WTC11 (cell line): ENCODE measurements at regions not wholly inside any gene's neighbourhood (a gene's known extent, or its start where the extent isn't known, plus 50 kb on each side); places are given as distances from the start of the nearest gene placed in this dataset.

Experiments used
- ATAC-seq: fragments of 200-7000 bp; cut with Tn5 transposase; 2 replicates; pipeline ENCODE4 v1.10.0; 2021; ENCODE audit warnings: mild to moderate bottlenecking, moderate library complexity
- CTCF ChIA-PET: fragments of 300-600 bp; sonication (Branson Sonifier 250); formaldehyde crosslinking; loops from one replicate; lab custom pipeline; 2021; ENCODE audit warnings: antibody characterized with exemption; lab: Charles Lee
- POLR2A ChIA-PET: fragments of 350-600 bp; sonication (Branson Sonifier 250); formaldehyde crosslinking; loops from one replicate; lab custom pipeline; 2021; ENCODE audit warnings: antibody characterized with exemption; lab: Charles Lee
- DNase-seq: peaks from one replicate; pipeline ENCODE4 v3.0.0; 2021; ENCODE audit warnings: low spot score
- H3K27ac Mint-ChIP-seq: 2 replicates; pipeline ENCODE4 v1.8.0; 2021; ENCODE audit warnings: mixed read lengths
- H3K27me3 Mint-ChIP-seq: 2 replicates; pipeline ENCODE4 v1.8.0; 2021; ENCODE audit warnings: low read depth, mild to moderate bottlenecking, moderate library complexity, mixed read lengths
- H3K36me3 Mint-ChIP-seq: 2 replicates; pipeline ENCODE4 v1.8.0; 2021; ENCODE audit warnings: mixed read lengths
- H3K4me1 Mint-ChIP-seq: 2 replicates; pipeline ENCODE4 v1.8.0; 2022; ENCODE audit warnings: mixed read lengths
- H3K4me3 Mint-ChIP-seq: 2 replicates; pipeline ENCODE4 v1.8.0; 2021; ENCODE audit warnings: mild to moderate bottlenecking, moderate library complexity, mixed read lengths
- H3K9me3 Mint-ChIP-seq: 2 replicates; pipeline ENCODE4 v1.8.0; 2021; ENCODE audit warnings: mixed read lengths
- ARID4B ChIP-seq: sonication (generic); formaldehyde crosslinking; IDR thresholded peaks from 2 replicates; pipeline ENCODE4 v1.8.0; 2023; ENCODE audit warnings: missing genetic modification reagents, mild to moderate bottlenecking, borderline replicate concordance
- CTCF ChIP-seq: fragments of 200-600 bp; IDR thresholded peaks from 2 replicates; pipeline ENCODE4 v1.8.0; 2022; ENCODE audit warnings: antibody characterized with exemption
- ESRRA ChIP-seq: sonication (generic); formaldehyde crosslinking; IDR thresholded peaks from 2 replicates; pipeline ENCODE4 v1.8.1; 2022; ENCODE audit warnings: mild to moderate bottlenecking, missing genetic modification reagents, borderline replicate concordance
- GRHL2 ChIP-seq: fragments of 250-450 bp; sonication (Bioruptor Pico); IDR thresholded peaks from 2 replicates; pipeline ENCODE4 v1.8.0; 2022; ENCODE audit warnings: mild to moderate bottlenecking, moderate library complexity; ENCODE audit not compliant: insufficient replicate concordance, severe bottlenecking
- IRF1 ChIP-seq: sonication (generic); formaldehyde crosslinking; IDR thresholded peaks from 2 replicates; pipeline ENCODE4 v1.8.0; 2023; ENCODE audit warnings: missing genetic modification reagents
- JUN ChIP-seq: sonication (generic); formaldehyde crosslinking; IDR thresholded peaks from 2 replicates; pipeline ENCODE4 v1.8.0; 2023; ENCODE audit warnings: mild to moderate bottlenecking, missing genetic modification reagents
- NR1H2 ChIP-seq: sonication (generic); formaldehyde crosslinking; IDR thresholded peaks from 2 replicates; pipeline ENCODE4 v1.9.0; 2021; ENCODE audit warnings: mild to moderate bottlenecking, moderate library complexity, missing genetic modification reagents
- SMAD4 ChIP-seq: sonication (generic); formaldehyde crosslinking; IDR thresholded peaks from 2 replicates; pipeline ENCODE4 v1.8.0; 2022; ENCODE audit warnings: mild to moderate bottlenecking, missing genetic modification reagents
- SP1 ChIP-seq: sonication (generic); formaldehyde crosslinking; conservative IDR thresholded peaks from 2 replicates; pipeline ENCODE4 v1.8.1; 2022; ENCODE audit warnings: missing genetic modification reagents
- ZNF219 ChIP-seq: sonication (generic); formaldehyde crosslinking; IDR thresholded peaks from 2 replicates; pipeline ENCODE4 v1.8.0; 2023; ENCODE audit warnings: missing genetic modification reagents, mild to moderate bottlenecking, borderline replicate concordance
- ZNF317 ChIP-seq: sonication (generic); formaldehyde crosslinking; IDR thresholded peaks from 2 replicates; pipeline ENCODE4 v1.8.1; 2023; ENCODE audit warnings: low read depth, mild to moderate bottlenecking, moderate library complexity, missing genetic modification reagents, borderline replicate concordance
- ZNF423 ChIP-seq: fragments of 250-450 bp; sonication (Bioruptor Pico); IDR thresholded peaks from 2 replicates; pipeline ENCODE4 v2.1.2; 2022; ENCODE audit warnings: mild to moderate bottlenecking, moderate library complexity
- ZNF512 ChIP-seq: sonication (generic); formaldehyde crosslinking; IDR thresholded peaks from 2 replicates; pipeline ENCODE4 v1.8.1; 2022; ENCODE audit warnings: missing genetic modification reagents, borderline replicate concordance
- TF ChIP-seq, protein P1 (sequence below): sonication (generic); formaldehyde crosslinking; IDR thresholded peaks from 2 replicates; pipeline ENCODE4 v1.8.1; 2022; ENCODE audit warnings: low read depth, missing genetic modification reagents, borderline replicate concordance
- TF ChIP-seq, protein P2 (sequence below): sonication (generic); formaldehyde crosslinking; conservative IDR thresholded peaks from 2 replicates; pipeline ENCODE4 v1.8.1; 2023; ENCODE audit warnings: mild to moderate bottlenecking, low read depth, missing genetic modification reagents, moderate library complexity

- Mint-ChIP-seq H3K9me3 (peaks cover 24% of the 10 kb centered on the region), H3K27ac (no peak overlapping the region), H3K4me3 (no peak overlapping the region), H3K36me3 (peaks cover 20% of the 10 kb centered on the region), H3K4me1 (peaks cover 23% of the 10 kb centered on the region), H3K27me3 (no peaks in the 10 kb centered on the region)
- ATAC-seq (no peak), DNase-seq (no peak)
- ChIA-PET CTCF (no interaction called here), POLR2A (no interaction called here)
- TF ChIP-seq IRF1 (CRISPR knock-in tag) (no peak), ARID4B (CRISPR knock-in tag) (no peak), CTCF (no peak), JUN (CRISPR knock-in tag) (no peak), ZNF512 (CRISPR knock-in tag) (no peak)
- TF ChIP-seq, protein P1, sequence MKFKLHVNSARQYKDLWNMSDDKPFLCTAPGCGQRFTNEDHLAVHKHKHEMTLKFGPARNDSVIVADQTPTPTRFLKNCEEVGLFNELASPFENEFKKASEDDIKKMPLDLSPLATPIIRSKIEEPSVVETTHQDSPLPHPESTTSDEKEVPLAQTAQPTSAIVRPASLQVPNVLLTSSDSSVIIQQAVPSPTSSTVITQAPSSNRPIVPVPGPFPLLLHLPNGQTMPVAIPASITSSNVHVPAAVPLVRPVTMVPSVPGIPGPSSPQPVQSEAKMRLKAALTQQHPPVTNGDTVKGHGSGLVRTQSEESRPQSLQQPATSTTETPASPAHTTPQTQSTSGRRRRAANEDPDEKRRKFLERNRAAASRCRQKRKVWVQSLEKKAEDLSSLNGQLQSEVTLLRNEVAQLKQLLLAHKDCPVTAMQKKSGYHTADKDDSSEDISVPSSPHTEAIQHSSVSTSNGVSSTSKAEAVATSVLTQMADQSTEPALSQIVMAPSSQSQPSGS, result no peak
Measured at GRCh38 chr13:31629085-31629780, 110.1 kb upstream of the RXFP2 start.

DNA sequence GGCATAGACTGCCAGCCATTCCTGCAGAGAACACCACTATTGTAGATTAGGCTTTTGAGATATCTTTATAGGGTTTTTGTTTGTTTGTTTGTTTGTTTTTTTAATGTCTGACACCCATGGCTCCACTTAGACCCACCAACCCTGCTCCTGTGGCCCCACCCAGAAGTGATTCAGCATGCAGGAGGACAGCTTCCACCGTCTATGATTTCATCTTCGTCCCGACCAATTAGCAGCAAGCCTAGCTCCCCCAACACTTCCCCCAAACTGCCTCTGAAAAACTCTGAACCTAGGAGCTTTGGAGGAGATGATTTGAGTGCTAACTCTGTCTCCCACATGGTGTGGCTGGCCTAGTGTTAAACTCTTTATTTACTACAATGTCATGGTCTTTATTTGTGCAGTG, 108.3 kb upstream of the RXFP2 start:
- POLR2A ChIA-PET, result interaction anchor here (0.7 kb wide), 1 partner anchor 103 kb away, joined by 4 read pairs; no protein-coding TSS in a partner anchor
- H3K27ac Mint-ChIP-seq, result no peak overlapping the region; the same call in 1 of the 2 replicates
- peak; percentile 89 for ATAC-seq
- peaks cover 39% of the 10 kb centered on the region for H3K9me3 Mint-ChIP-seq
- CTCF ChIA-PET, result interaction anchor here (0.6 to 1.1 kb wide), 2 partner anchors 93 to 323 kb away, joined by 4 read pairs; no protein-coding TSS in a partner anchor
- peaks cover 25% of the 10 kb centered on the region for H3K4me1 Mint-ChIP-seq
- H3K4me3 Mint-ChIP-seq, result no peak overlapping the region
- no peaks in the 10 kb centered on the region for H3K27me3 Mint-ChIP-seq
- no peak for DNase-seq
- peaks cover 32% of the 10 kb centered on the region for H3K36me3 Mint-ChIP-seq
- no peak for TF ChIP-seq ESRRA (CRISPR knock-in tag)
- TF ChIP-seq SP1 (CRISPR knock-in tag), result no peak
- TF ChIP-seq, protein P1, result no peak
- TF ChIP-seq GRHL2 (CRISPR knock-in tag), result no peak
- TF ChIP-seq ZNF423, result no peak
- TF ChIP-seq, protein P2, sequence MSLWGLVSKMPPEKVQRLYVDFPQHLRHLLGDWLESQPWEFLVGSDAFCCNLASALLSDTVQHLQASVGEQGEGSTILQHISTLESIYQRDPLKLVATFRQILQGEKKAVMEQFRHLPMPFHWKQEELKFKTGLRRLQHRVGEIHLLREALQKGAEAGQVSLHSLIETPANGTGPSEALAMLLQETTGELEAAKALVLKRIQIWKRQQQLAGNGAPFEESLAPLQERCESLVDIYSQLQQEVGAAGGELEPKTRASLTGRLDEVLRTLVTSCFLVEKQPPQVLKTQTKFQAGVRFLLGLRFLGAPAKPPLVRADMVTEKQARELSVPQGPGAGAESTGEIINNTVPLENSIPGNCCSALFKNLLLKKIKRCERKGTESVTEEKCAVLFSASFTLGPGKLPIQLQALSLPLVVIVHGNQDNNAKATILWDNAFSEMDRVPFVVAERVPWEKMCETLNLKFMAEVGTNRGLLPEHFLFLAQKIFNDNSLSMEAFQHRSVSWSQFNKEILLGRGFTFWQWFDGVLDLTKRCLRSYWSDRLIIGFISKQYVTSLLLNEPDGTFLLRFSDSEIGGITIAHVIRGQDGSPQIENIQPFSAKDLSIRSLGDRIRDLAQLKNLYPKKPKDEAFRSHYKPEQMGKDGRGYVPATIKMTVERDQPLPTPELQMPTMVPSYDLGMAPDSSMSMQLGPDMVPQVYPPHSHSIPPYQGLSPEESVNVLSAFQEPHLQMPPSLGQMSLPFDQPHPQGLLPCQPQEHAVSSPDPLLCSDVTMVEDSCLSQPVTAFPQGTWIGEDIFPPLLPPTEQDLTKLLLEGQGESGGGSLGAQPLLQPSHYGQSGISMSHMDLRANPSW (CRISPR knock-in tag), result no peak
- no peak for TF ChIP-seq ZNF317 (CRISPR knock-in tag)
- no peak for TF ChIP-seq NR1H2
- TF ChIP-seq ZNF219 (CRISPR knock-in tag), result no peak
- no peak for TF ChIP-seq SMAD4
